GM12872 (cell line): ENCODE measurements at regions not wholly inside any gene's neighbourhood (a gene's known extent, or its start where the extent isn't known, plus 50 kb on each side); places are given as distances from the start of the nearest gene placed in this dataset.

ENCODE experiments used
- TF ChIP-seq, protein P1 (sequence below): IDR thresholded peaks from 3 replicates; pipeline ENCODE4 v1.5.1; 2011; ENCODE audit warnings: low read depth, mild to moderate bottlenecking, low read length, moderate library complexity; ENCODE audit not compliant: insufficient read depth

- TF ChIP-seq, protein P1, sequence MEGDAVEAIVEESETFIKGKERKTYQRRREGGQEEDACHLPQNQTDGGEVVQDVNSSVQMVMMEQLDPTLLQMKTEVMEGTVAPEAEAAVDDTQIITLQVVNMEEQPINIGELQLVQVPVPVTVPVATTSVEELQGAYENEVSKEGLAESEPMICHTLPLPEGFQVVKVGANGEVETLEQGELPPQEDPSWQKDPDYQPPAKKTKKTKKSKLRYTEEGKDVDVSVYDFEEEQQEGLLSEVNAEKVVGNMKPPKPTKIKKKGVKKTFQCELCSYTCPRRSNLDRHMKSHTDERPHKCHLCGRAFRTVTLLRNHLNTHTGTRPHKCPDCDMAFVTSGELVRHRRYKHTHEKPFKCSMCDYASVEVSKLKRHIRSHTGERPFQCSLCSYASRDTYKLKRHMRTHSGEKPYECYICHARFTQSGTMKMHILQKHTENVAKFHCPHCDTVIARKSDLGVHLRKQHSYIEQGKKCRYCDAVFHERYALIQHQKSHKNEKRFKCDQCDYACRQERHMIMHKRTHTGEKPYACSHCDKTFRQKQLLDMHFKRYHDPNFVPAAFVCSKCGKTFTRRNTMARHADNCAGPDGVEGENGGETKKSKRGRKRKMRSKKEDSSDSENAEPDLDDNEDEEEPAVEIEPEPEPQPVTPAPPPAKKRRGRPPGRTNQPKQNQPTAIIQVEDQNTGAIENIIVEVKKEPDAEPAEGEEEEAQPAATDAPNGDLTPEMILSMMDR: no peak
Measured at GRCh38 chr16:17676171-17676570, 205.4 kb upstream of the XYLT1 start.

- TF ChIP-seq, protein P1: no peak
Measured at GRCh38 chr16:17668386-17668785, 197.6 kb upstream of the XYLT1 start.

GRCh38 chr16:17666293-17666692, 195.5 kb upstream of the XYLT1 start:
- TF ChIP-seq, protein P1: no peak

DNA sequence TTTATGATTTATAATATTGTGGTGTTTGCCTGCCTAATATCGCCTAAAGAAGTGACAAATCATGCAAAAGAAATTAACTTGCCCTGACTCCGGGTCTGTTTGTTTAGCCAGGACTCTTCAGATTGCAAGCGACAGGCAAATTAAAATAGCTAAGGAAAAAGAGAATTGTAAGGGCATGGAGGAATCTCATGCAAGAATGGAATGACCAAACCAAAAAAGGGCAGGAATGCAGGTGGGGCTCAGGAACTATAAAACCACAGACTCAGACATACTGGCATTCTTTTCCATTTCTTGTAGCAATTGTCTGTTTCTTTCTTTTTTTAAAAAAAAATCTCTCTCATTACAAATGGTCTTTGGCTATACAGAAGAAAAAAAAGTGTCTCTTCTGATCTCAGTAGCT, 188.1 kb upstream of the XYLT1 start:
- TF ChIP-seq, protein P1: no peak

GRCh38 chr16:17657045-17657444, 186.3 kb upstream of the XYLT1 start:
- TF ChIP-seq, protein P1: no peak

GRCh38 chr16:17654571-17654970, 183.8 kb upstream of the XYLT1 start:
- TF ChIP-seq, protein P1: no peak

DNA sequence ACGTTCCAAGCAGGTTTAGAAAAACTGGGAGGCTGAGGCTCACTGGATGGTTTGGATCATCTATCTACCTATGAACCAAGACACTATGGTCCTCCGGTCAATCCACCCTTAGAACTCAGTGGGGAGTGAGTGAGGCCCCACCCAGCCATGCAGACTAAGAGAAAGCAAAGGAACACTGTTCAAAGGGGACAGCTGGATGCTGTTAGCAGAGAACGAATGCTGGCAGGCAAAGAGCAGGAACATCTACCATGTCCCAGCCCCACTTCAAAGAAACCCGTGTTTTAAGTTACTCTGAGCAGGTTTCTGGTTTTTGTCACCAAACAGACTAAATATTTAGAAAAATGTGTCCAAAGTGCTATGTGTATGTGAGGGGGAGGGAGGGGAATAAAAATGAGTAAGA, 183.4 kb upstream of the XYLT1 start:
- TF ChIP-seq, protein P1: no peak
